GM12892 (cell line): ENCODE measurements at regions not wholly inside any gene's neighbourhood (a gene's known extent, or its start where the extent isn't known, plus 50 kb on each side); places are given as distances from the start of the nearest gene placed in this dataset.

Experiments
- POLR2A ChIP-seq: IDR thresholded peaks from 2 replicates; pipeline ENCODE4 v1.6.1; 2011; ENCODE audit warnings: low read depth, low read length, control low read depth
- POLR2AphosphoS5 ChIP-seq: IDR thresholded peaks from 2 replicates; pipeline ENCODE4 v1.6.1; 2011; ENCODE audit warnings: low read depth, low read length, control low read depth

- TF ChIP-seq POLR2A, result no peak
- TF ChIP-seq POLR2AphosphoS5, result no peak
Observed at GRCh38 chr1:87683196-87683956, 354.7 kb downstream of the LMO4 start.
